SK-N-SH treated with all-trans-retinoic acid at 6 μM for 48 hours (cell line): ENCODE measurements at regions not wholly inside any gene's neighbourhood (a gene's known extent, or its start where the extent isn't known, plus 50 kb on each side); places are given as distances from the start of the nearest gene placed in this dataset.

ENCODE experiments used
- ATAC-seq: fragments of 200-7000 bp; cut with Tn5 transposase; 3 replicates; pipeline ENCODE4 v1.9.1; 2020; ENCODE audit warnings: mild to moderate bottlenecking, moderate library complexity
- ARNTL ChIP-seq: fragments of 450-650 bp; formaldehyde crosslinking; IDR thresholded peaks from 2 replicates; pipeline ENCODE4 v1.5.0; 2020; ENCODE audit warnings: low read depth, mild to moderate bottlenecking, moderate library complexity, borderline replicate concordance
- BACH2 ChIP-seq: fragments of 250-450 bp; sonication (Bioruptor Pico); IDR thresholded peaks from 2 replicates; pipeline ENCODE4 v1.9.0; 2021; ENCODE audit warnings: mild to moderate bottlenecking, borderline replicate concordance
- CSDC2 ChIP-seq: fragments of 250-450 bp; sonication (Bioruptor Pico); IDR thresholded peaks from 2 replicates; pipeline ENCODE4 v1.5.0; 2020; ENCODE audit warnings: mild to moderate bottlenecking, moderate library complexity
- ESRRG ChIP-seq: fragments of 250-450 bp; sonication (Bioruptor Pico); IDR thresholded peaks from 2 replicates; pipeline ENCODE4 v1.6.1; 2021; ENCODE audit warnings: mild to moderate bottlenecking
- GLIS3 ChIP-seq: fragments of 250-450 bp; sonication (Bioruptor Pico); IDR thresholded peaks from 2 replicates; pipeline ENCODE4 v1.5.0; 2020; ENCODE audit warnings: mild to moderate bottlenecking, moderate library complexity
- ISL1 ChIP-seq: fragments of 250-450 bp; sonication (Bioruptor Pico); IDR thresholded peaks from 2 replicates; pipeline ENCODE4 v2.1.2; 2022; ENCODE audit warnings: mild to moderate bottlenecking, moderate library complexity
- OSR1 ChIP-seq: fragments of 250-450 bp; sonication (Bioruptor Pico); IDR thresholded peaks from 2 replicates; pipeline ENCODE4 v1.8.0; 2022; ENCODE audit warnings: moderate library complexity, mild to moderate bottlenecking, inconsistent platforms
- PATZ1 ChIP-seq: fragments of 250-450 bp; sonication (Bioruptor Pico); IDR thresholded peaks from 2 replicates; pipeline ENCODE4 v1.8.0; 2020; ENCODE audit warnings: mild to moderate bottlenecking, moderate library complexity, borderline replicate concordance
- PPARA ChIP-seq: fragments of 250-450 bp; sonication (Bioruptor Pico); IDR thresholded peaks from 2 replicates; pipeline ENCODE4 v1.5.0; 2020; ENCODE audit warnings: mild to moderate bottlenecking, borderline replicate concordance
- RARB ChIP-seq: fragments of 250-450 bp; sonication (Bioruptor Pico); IDR thresholded peaks from 2 replicates; pipeline ENCODE4 v1.8.0; 2021; ENCODE audit warnings: mild to moderate bottlenecking, moderate library complexity
- SNAI2 ChIP-seq: fragments of 250-450 bp; sonication (Bioruptor Pico); IDR thresholded peaks from 2 replicates; pipeline ENCODE4 v1.5.0; 2020; ENCODE audit warnings: mild to moderate bottlenecking, moderate library complexity
- TCF4 ChIP-seq: fragments of 250-450 bp; sonication (Bioruptor Pico); IDR thresholded peaks from 2 replicates; pipeline ENCODE4 v1.8.0; 2021; ENCODE audit warnings: mild to moderate bottlenecking, moderate library complexity, borderline replicate concordance
- TOX ChIP-seq: fragments of 250-450 bp; sonication (Bioruptor Pico); IDR thresholded peaks from 2 replicates; pipeline ENCODE4 v1.8.0; 2021; ENCODE audit warnings: mild to moderate bottlenecking, moderate library complexity, borderline replicate concordance
- TSHZ2 ChIP-seq: fragments of 250-450 bp; sonication (Bioruptor Pico); IDR thresholded peaks from 2 replicates; pipeline ENCODE4 v1.5.0; 2020; ENCODE audit warnings: mild to moderate bottlenecking, moderate library complexity
- ZC3H10 ChIP-seq: fragments of 250-450 bp; sonication (Bioruptor Pico); IDR thresholded peaks from 2 replicates; pipeline ENCODE4 v1.5.1; 2021; ENCODE audit warnings: mild to moderate bottlenecking, moderate library complexity
- ZFP3 ChIP-seq: fragments of 250-450 bp; sonication (Bioruptor Pico); IDR thresholded peaks from 2 replicates; pipeline ENCODE4 v1.5.0; 2020; ENCODE audit warnings: mild to moderate bottlenecking, moderate library complexity
- ZFP30 ChIP-seq: fragments of 450-650 bp; formaldehyde crosslinking; IDR thresholded peaks from 2 replicates; pipeline ENCODE4 v1.5.0; 2022; ENCODE audit warnings: mild to moderate bottlenecking, moderate library complexity
- ZNF565 ChIP-seq: fragments of 450-650 bp; formaldehyde crosslinking; conservative IDR thresholded peaks from 2 replicates; pipeline ENCODE4 v1.5.0; 2020; ENCODE audit warnings: low read depth, mild to moderate bottlenecking, moderate library complexity
- ZNF70 ChIP-seq: fragments of 450-650 bp; formaldehyde crosslinking; IDR thresholded peaks from 2 replicates; pipeline ENCODE4 v1.5.0; 2020; ENCODE audit warnings: mild to moderate bottlenecking, moderate library complexity
- ZNF8 ChIP-seq: fragments of 450-650 bp; formaldehyde crosslinking; IDR thresholded peaks from 2 replicates; pipeline ENCODE4 v1.5.0; 2020; ENCODE audit warnings: mild to moderate bottlenecking, moderate library complexity
- TF ChIP-seq, protein P1 (sequence below): fragments of 250-450 bp; sonication (Bioruptor Pico); IDR thresholded peaks from 2 replicates; pipeline ENCODE4 v1.5.1; 2021; ENCODE audit warnings: mild to moderate bottlenecking, moderate library complexity
- TF ChIP-seq, protein P2 (sequence below): fragments of 250-450 bp; sonication (Bioruptor Pico); IDR thresholded peaks from 2 replicates; pipeline ENCODE4 v1.5.1; 2020; ENCODE audit warnings: low read depth, mild to moderate bottlenecking, moderate library complexity
- TF ChIP-seq, protein P3 (sequence below): fragments of 250-450 bp; sonication (Bioruptor Pico); IDR thresholded peaks from 2 replicates; pipeline ENCODE4 v1.8.0; 2021; ENCODE audit warnings: low read depth, mild to moderate bottlenecking, moderate library complexity, borderline replicate concordance

DNA sequence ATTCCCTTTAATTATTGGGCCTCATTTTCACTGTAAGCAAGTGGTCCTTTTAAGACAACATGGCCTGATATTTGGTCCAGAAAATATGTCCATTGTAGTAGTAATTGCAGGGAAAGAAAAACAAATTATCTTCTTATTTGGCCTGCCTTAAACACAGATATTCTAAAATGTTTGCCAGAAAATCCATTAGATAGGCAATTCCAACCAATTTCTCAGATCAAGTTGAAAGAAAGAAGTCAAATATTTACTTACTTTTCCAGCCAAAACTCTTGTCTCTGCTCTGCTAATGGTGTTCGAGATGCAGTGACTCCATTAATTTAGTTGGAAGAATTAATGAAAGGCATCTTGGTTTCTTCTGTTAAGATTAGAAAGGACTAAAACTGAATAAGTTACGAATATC lies 757.3 kb upstream of the IGFBP3 start:
- no peak for TF ChIP-seq ARNTL (CRISPR knock-in tag)
- TF ChIP-seq RARB = no peak
- no peak for TF ChIP-seq TOX (CRISPR knock-in tag)
- TF ChIP-seq, protein P1, sequence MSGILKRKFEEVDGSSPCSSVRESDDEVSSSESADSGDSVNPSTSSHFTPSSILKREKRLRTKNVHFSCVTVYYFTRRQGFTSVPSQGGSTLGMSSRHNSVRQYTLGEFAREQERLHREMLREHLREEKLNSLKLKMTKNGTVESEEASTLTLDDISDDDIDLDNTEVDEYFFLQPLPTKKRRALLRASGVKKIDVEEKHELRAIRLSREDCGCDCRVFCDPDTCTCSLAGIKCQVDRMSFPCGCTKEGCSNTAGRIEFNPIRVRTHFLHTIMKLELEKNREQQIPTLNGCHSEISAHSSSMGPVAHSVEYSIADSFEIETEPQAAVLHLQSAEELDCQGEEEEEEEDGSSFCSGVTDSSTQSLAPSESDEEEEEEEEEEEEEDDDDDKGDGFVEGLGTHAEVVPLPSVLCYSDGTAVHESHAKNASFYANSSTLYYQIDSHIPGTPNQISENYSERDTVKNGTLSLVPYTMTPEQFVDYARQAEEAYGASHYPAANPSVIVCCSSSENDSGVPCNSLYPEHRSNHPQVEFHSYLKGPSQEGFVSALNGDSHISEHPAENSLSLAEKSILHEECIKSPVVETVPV (CRISPR knock-in tag) = no peak
- no peak for TF ChIP-seq ZNF8 (CRISPR knock-in tag)
- no peak for TF ChIP-seq ZFP3 (CRISPR knock-in tag)
- TF ChIP-seq ESRRG = no peak
- no peak for TF ChIP-seq PATZ1 (CRISPR knock-in tag)
- 0 out of 2 replicates have a peak, but pooled peaks have one; percentile 30 for TF ChIP-seq TSHZ2 (CRISPR knock-in tag)
- TF ChIP-seq SNAI2 = 0 out of 2 replicates have a peak, but pooled peaks have one; percentile 31
- no peak for TF ChIP-seq OSR1
- no peak for TF ChIP-seq ZC3H10 (CRISPR knock-in tag)
- TF ChIP-seq TCF4 (CRISPR knock-in tag) = peak; percentile 39
- no peak for TF ChIP-seq CSDC2 (CRISPR knock-in tag)
- TF ChIP-seq, protein P2, sequence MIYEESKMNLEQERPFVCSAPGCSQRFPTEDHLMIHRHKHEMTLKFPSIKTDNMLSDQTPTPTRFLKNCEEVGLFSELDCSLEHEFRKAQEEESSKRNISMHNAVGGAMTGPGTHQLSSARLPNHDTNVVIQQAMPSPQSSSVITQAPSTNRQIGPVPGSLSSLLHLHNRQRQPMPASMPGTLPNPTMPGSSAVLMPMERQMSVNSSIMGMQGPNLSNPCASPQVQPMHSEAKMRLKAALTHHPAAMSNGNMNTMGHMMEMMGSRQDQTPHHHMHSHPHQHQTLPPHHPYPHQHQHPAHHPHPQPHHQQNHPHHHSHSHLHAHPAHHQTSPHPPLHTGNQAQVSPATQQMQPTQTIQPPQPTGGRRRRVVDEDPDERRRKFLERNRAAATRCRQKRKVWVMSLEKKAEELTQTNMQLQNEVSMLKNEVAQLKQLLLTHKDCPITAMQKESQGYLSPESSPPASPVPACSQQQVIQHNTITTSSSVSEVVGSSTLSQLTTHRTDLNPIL = no peak
- TF ChIP-seq GLIS3 (CRISPR knock-in tag) = no peak
- TF ChIP-seq ZNF70 (CRISPR knock-in tag) = no peak
- TF ChIP-seq ISL1 (CRISPR knock-in tag) = peak; percentile 98
- TF ChIP-seq ZNF565 = no peak
- TF ChIP-seq, protein P3, sequence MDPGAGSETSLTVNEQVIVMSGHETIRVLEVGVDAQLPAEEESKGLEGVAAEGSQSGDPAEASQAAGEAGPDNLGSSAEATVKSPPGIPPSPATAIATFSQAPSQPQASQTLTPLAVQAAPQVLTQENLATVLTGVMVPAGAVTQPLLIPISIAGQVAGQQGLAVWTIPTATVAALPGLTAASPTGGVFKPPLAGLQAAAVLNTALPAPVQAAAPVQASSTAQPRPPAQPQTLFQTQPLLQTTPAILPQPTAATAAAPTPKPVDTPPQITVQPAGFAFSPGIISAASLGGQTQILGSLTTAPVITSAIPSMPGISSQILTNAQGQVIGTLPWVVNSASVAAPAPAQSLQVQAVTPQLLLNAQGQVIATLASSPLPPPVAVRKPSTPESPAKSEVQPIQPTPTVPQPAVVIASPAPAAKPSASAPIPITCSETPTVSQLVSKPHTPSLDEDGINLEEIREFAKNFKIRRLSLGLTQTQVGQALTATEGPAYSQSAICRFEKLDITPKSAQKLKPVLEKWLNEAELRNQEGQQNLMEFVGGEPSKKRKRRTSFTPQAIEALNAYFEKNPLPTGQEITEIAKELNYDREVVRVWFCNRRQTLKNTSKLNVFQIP (CRISPR knock-in tag) = peak; percentile 84; the same call in 1 of the 2 replicates
- no peak for TF ChIP-seq PPARA (CRISPR knock-in tag)
- no peak for TF ChIP-seq BACH2 (CRISPR knock-in tag)
- no peak for TF ChIP-seq ZFP30
- TF ChIP-seq, all 23 proteins: peak for 5
- ATAC-seq = no peak

- no peak for ATAC-seq
- TF ChIP-seq, protein P3 (CRISPR knock-in tag) = no peak
- TF ChIP-seq ZNF70 (CRISPR knock-in tag) (no peak), TOX (CRISPR knock-in tag) (no peak), ARNTL (CRISPR knock-in tag) (no peak), ESRRG (no peak), GLIS3 (CRISPR knock-in tag) (no peak), BACH2 (CRISPR knock-in tag) (no peak)
- TF ChIP-seq, protein P1 (CRISPR knock-in tag) = no peak
These were observed 754.4 kb upstream of the IGFBP3 start for GRCh38 chr7:46675456-46675855.
